ENCODE measurements at regions not wholly inside any gene's neighbourhood (a gene's known extent, or its start where the extent isn't known, plus 50 kb on each side); places are given as distances from the start of the nearest gene placed in this dataset.

- Histone ChIP-seq H3K36me3 (ENCODE audit: insufficient read depth, low read length) (no peaks in the 10 kb centered on the region), H3K79me2 (ENCODE audit: insufficient read depth, low read length) (no peaks in the 10 kb centered on the region), H3K9ac (ENCODE audit: low read depth, low read length) (no peak overlapping the region), H3K27ac (ENCODE audit: low read length) (no peak overlapping the region), H3K4me2 (ENCODE audit: insufficient read depth, low read length) (no peak overlapping the region), H4K20me1 (ENCODE audit: insufficient read depth, low read length) (no peaks in the 10 kb centered on the region), H3K4me1 (ENCODE audit: insufficient read depth, low read length) (no peaks in the 10 kb centered on the region), H3K4me3 (ENCODE audit: low read depth in 1 of 2, low read length in 2 of 2) (no peak overlapping the region), H3K27me3 (ENCODE audit: insufficient read depth, low read length, poor library complexity) (no peaks in the 10 kb centered on the region), H2AFZ (ENCODE audit: low read depth, low read length) (no peak overlapping the region), H3K9me3 (ENCODE audit: insufficient read depth, low read length, severe bottlenecking) (no peaks in the 10 kb centered on the region)
- DNase-seq (no peak), ATAC-seq (ENCODE audit: insufficient read depth, low read depth) (no peak)
- TF ChIP-seq EZH2 (IDR thresholded peaks at IDR 0.05; ENCODE audit: borderline replicate concordance, low read depth, low read length, severe bottlenecking) (no peak), CTCF (IDR thresholded peaks at IDR 0.05; ENCODE audit: borderline replicate concordance, extremely low read depth, low read length, poor library complexity, severe bottlenecking) (no peak)
These were observed 68.6 kb upstream of the VAV3 start for GRCh38 chr1:108033550-108033951.

- Histone ChIP-seq H3K4me2 (ENCODE audit: insufficient read depth, low read length) (no peak overlapping the region), H3K79me2 (ENCODE audit: insufficient read depth, low read length) (no peaks in the 10 kb centered on the region), H3K36me3 (ENCODE audit: insufficient read depth, low read length) (no peaks in the 10 kb centered on the region), H3K27ac (ENCODE audit: low read length) (no peak overlapping the region), H4K20me1 (ENCODE audit: insufficient read depth, low read length) (no peaks in the 10 kb centered on the region), H2AFZ (ENCODE audit: low read depth, low read length) (0 out of 2 replicates have a peak overlapping the region, but pooled peaks have one; percentile 2), H3K27me3 (ENCODE audit: insufficient read depth, low read length, poor library complexity) (no peaks in the 10 kb centered on the region), H3K9ac (ENCODE audit: low read depth, low read length) (no peak overlapping the region), H3K4me1 (ENCODE audit: insufficient read depth, low read length) (peaks cover 19% of the 10 kb centered on the region), H3K4me3 (ENCODE audit: low read depth in 1 of 2, low read length in 2 of 2) (no peak overlapping the region), H3K9me3 (ENCODE audit: insufficient read depth, low read length, severe bottlenecking) (no peaks in the 10 kb centered on the region)
- TF ChIP-seq EZH2 (IDR thresholded peaks at IDR 0.05; ENCODE audit: borderline replicate concordance, low read depth, low read length, severe bottlenecking) (no peak), CTCF (IDR thresholded peaks at IDR 0.05; ENCODE audit: borderline replicate concordance, extremely low read depth, low read length, poor library complexity, severe bottlenecking) (peak; percentile 3)
- ATAC-seq (ENCODE audit: insufficient read depth, low read depth) (no peak), DNase-seq (no peak)
These were observed 63.9 kb upstream of the VAV3 start for GRCh38 chr1:108028841-108029388.

- Histone ChIP-seq H3K4me2 (ENCODE audit: insufficient read depth, low read length) (no peak overlapping the region), H2AFZ (ENCODE audit: low read depth, low read length) (no peak overlapping the region), H3K27me3 (ENCODE audit: insufficient read depth, low read length, poor library complexity) (no peaks in the 10 kb centered on the region), H3K27ac (ENCODE audit: low read length) (peak overlapping the region; percentile 9; the same call in 1 of the 2 replicates), H3K9ac (ENCODE audit: low read depth, low read length) (no peak overlapping the region), H4K20me1 (ENCODE audit: insufficient read depth, low read length) (no peaks in the 10 kb centered on the region), H3K9me3 (ENCODE audit: insufficient read depth, low read length, severe bottlenecking) (no peaks in the 10 kb centered on the region), H3K79me2 (ENCODE audit: insufficient read depth, low read length) (no peaks in the 10 kb centered on the region), H3K36me3 (ENCODE audit: insufficient read depth, low read length) (no peaks in the 10 kb centered on the region), H3K4me1 (ENCODE audit: insufficient read depth, low read length) (peaks cover 19% of the 10 kb centered on the region), H3K4me3 (ENCODE audit: low read depth in 1 of 2, low read length in 2 of 2) (no peak overlapping the region)
- peak; percentile 44; the same call in 2 of the 3 replicates for ATAC-seq (ENCODE audit: insufficient read depth, low read depth)
- TF ChIP-seq EZH2 (IDR thresholded peaks at IDR 0.05; ENCODE audit: borderline replicate concordance, low read depth, low read length, severe bottlenecking) = no peak
- no peak for TF ChIP-seq CTCF (IDR thresholded peaks at IDR 0.05; ENCODE audit: borderline replicate concordance, extremely low read depth, low read length, poor library complexity, severe bottlenecking)
- DNase-seq = no peak
These were observed 62.4 kb upstream of the VAV3 start for GRCh38 chr1:108027389-108027788.

Data from DND-41 (cell line).